A673 (cell line): ENCODE measurements at regions not wholly inside any gene's neighbourhood (a gene's known extent, or its start where the extent isn't known, plus 50 kb on each side); places are given as distances from the start of the nearest gene placed in this dataset.

ENCODE experiments used
- EZH2 ChIP-seq: fragments of 200-600 bp; sonication (generic); IDR thresholded peaks from 2 replicates; pipeline ENCODE4 v1.6.1; 2017; ENCODE audit warnings: borderline replicate concordance, low read depth, mild to moderate bottlenecking, mixed read lengths, antibody characterized with exemption, low read length; ENCODE audit not compliant: poor library complexity, severe bottlenecking
- TF ChIP-seq, protein P1 (sequence below): fragments of 300-800, 200-600 bp; sonication (generic); conservative IDR thresholded peaks from 2 replicates; pipeline ENCODE4 v1.5.1; 2017; ENCODE audit warnings: low read depth, mild to moderate bottlenecking, antibody characterized with exemption, low read length, moderate library complexity, mixed read lengths

GRCh38 chr7:42750172-42750571 is 161.7 kb downstream of the C7orf25 start:
- TF ChIP-seq, protein P1, sequence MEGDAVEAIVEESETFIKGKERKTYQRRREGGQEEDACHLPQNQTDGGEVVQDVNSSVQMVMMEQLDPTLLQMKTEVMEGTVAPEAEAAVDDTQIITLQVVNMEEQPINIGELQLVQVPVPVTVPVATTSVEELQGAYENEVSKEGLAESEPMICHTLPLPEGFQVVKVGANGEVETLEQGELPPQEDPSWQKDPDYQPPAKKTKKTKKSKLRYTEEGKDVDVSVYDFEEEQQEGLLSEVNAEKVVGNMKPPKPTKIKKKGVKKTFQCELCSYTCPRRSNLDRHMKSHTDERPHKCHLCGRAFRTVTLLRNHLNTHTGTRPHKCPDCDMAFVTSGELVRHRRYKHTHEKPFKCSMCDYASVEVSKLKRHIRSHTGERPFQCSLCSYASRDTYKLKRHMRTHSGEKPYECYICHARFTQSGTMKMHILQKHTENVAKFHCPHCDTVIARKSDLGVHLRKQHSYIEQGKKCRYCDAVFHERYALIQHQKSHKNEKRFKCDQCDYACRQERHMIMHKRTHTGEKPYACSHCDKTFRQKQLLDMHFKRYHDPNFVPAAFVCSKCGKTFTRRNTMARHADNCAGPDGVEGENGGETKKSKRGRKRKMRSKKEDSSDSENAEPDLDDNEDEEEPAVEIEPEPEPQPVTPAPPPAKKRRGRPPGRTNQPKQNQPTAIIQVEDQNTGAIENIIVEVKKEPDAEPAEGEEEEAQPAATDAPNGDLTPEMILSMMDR, result no peak
- TF ChIP-seq EZH2, result no peak
